ENCODE measurements at regions not wholly inside any gene's neighbourhood (a gene's known extent, or its start where the extent isn't known, plus 50 kb on each side); places are given as distances from the start of the nearest gene placed in this dataset.
A peak's percentile ranks its signal among the peaks of the same experiment; 100 is the strongest.

- DNase-seq = no peak
These were observed 108.4 kb upstream of the RASGRP1 start for GRCh38 chr15:38672814-38673670.

DNA sequence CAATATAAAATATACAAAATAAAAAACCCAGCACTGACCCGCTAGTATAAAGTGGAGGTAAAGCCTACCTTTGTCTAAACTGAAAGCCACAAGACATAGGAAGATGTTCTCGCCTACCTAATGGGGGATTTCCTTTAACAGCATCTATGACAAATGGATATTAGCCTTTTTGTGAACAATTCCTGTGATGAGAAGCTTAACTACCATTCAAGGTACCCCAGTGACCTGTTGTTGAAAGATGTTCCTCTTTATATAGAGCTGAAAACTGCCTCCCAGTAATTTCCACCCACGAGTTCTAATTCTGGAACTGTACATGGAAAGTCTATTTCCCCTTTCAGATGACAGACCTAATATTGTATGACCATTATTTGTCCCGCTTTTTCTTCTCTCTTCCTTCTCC is 109.8 kb upstream of the RASGRP1 start:
- no peak for DNase-seq

DNA sequence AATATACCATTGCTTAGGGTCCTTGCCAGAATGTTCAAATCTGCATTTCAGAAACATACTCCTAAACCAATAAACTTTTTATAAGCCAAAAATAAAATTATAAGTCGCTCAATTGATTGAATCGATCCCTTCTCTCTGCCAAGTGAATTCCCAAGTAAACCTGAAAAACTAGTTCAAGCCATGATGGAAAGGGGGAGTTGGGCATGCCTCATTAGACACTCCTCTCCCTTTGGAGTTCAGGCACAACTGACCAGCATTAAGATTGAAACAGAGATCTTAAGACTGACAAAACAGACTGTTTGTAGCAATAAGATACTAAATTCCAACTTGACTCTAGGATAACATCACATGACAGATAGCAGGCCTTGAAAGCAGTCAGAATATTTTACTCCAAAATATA is 113.7 kb upstream of the RASGRP1 start:
- no peak for DNase-seq

DNA sequence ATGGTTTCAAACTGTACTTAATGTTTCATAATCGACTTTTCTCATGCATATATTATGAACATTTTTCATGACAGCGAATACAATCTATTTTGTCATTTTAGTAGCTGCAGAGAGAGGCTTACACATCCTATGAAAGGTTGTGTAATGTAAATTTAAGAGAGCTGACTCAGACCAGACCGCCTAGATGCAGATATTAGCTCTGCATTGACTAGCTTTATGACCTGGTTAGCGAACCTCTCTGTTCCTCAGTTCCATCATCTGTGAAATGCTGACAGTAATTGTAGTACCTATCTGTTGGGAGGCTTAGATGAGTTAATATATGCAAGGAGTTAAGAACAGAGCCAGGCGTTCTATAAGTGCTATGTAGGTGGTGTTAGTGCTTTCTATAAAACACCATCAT is 116.2 kb upstream of the RASGRP1 start:
- no peak for DNase-seq

DNA sequence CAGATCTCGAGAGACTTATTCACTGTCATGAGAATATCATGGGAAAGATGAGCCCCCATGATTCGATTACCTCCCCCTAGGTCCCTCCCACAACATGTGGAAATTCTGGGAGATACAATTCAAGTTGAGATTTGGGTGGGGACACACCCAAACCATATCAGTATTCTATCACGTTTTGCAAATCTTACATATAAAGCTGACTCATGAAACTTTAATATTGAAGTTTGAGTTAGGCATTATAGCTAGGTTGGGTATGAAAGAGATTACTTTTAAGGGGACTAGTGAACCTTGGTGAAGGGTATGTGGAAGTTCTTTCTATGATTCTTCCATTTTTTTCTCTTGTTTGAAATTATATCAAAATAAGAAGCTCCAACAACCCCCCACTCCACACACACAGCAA is 117.7 kb upstream of the RASGRP1 start:
- no peak for DNase-seq

GRCh38 chr15:38682861-38683260 is 118.2 kb upstream of the RASGRP1 start:
- no peak for DNase-seq

GRCh38 chr15:38683382-38684242 is 119.0 kb upstream of the RASGRP1 start:
- peak; percentile 16 for DNase-seq

DNA sequence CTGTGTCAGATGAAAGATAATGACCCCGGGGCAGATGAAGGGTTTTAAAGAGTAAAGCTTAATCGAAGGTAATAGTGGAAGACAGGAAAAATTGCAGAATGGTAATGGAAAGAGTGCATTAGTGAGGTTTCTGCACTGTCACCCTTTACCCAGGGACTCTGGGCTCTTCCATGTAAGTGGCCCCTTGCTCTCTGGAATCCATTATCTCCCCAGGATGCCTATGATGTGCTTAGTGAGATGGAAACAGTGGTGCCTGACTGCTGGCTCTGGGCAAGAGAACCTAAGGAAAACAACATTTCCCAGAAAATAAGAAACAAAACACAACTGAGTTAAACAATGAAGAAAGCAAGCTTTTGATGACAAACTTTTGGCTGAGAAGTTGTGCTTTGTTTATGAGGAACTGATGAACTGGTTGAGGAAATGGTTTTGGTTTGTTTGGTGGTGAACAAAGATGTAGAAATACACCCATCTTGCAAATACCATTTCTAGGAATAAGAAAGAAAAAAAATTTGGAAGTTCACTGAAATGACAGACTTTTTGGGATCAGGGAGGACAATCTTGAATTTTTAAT is 119.9 kb upstream of the RASGRP1 start:
- no peak for DNase-seq

DNA sequence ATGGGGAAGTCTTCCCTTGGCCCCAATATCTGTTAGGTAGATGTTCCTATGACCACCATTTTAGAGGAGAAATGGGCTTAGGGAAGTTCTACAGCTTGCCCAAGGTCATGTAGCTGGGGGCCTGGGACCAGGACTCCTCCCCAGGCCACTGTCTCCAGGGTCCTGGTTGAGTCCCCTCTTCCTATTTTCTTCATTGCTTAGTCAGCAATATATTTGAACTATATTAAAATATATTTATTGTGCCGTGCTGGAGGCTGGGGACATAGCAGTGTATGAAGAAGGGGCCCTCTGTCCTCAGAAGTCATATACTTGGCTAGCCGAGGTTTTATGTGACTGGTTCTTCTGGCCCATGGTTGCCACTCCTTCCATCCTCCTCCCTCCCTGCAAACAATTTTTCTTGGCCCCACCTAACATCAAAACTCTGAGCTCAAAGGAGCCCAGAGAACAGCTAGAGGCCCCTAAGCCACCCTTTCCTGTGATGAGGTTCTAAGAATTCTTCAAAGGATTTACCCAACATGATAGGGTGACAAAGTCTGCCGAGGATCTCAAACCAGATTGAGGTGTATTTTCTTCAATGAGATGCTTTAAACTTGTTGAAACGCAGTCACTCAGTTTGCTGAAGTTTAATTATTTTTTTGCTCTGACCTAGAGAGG is 121.2 kb upstream of the RASGRP1 start:
- no peak for DNase-seq

- no peak for DNase-seq
These were observed 122.7 kb upstream of the RASGRP1 start for GRCh38 chr15:38687340-38687739.

DNA sequence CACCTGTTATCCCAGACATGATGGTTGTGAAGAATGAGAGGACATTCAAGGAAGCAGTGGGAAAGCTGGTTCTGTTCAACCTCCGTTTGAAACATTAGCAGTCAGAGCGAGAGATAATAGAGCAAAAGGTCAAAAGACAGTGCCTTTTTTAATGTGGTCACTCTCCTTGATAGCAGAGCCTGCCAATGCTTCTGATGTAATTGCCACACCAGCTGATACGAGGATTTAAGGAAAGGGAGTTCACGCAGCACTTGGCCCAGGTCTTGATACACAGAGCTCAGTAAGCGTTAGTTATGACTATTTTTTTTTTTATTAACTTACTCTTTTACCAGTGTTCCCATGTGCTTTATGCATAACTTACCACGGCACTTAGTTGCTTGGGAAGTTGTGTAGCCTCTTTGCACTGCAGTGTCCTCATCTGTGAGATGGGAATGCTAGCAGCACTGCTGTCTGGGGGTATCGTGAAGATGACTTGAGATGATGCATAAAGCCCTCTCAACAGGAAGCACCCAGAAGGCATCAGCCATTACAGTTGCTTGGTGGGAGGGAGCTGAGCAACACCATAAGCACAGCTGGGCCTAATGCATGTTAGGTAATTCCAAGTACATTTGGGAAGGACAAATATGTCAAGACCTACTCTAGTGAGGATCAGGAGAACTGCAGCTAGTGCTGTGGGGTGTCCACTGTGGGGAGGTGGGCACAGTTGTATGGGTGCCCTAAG is 123.3 kb upstream of the RASGRP1 start:
- no peak for DNase-seq

DNA sequence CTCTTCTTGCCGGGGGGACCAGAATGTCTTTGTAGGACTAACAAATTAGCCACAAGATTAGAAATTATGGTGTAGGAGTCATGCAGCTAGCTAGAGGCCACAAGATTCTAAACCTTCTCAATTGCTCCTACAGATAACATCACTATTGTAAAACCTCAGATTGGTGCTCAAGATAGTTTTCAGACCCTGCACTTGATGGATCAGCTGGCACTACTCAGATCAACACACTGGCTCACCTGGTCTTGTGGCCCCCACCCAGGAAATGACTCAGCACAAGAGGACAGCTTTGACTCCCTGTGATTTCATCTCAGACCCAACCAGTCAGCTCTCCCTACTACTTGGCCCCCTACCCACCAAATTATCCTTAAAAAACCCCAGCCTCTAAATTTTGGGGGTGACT is 124.1 kb upstream of the RASGRP1 start:
- DNase-seq = no peak

DNA sequence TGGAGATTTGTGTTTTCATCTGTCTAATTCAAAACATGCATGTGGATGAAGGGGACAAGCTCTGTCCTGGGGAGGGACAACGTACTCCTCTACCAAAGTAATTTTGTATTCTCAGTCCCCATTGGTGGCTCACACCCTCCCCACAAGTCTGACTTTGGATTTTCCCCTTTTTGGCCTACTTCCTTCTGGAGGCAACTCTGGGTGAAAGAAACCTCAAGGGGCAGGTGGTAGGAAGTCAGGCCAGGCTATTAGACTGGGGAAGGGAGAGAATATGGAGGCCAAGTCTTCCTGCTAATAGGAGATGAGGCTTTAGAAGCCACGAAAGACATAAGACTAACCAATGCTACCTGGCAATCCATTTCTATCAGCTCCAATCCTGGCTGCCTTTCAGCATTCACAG is 124.9 kb upstream of the RASGRP1 start:
- no peak for DNase-seq

DNA sequence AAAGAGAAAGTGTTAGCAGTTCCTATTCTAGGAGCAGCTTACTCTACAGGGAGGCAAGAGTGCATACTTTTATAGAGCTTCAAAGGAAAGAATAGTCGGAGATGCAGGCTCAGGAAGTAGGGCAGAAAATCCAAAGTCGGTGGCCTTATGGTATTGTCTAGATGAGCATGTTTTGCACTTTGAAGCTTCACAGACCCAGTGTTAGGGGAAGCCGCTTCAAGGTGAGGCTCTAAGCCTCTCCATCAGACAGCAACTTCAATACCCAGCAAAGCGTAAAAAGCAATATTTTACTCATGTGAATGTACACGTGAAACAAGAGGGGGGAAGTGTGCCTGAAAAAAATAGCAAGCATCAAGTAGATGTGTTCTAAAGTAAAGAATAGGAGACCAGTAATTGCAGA is 125.6 kb upstream of the RASGRP1 start:
- no peak for DNase-seq

GRCh38 chr15:38690719-38691332 is 126.2 kb upstream of the RASGRP1 start:
- no peak for DNase-seq

DNA sequence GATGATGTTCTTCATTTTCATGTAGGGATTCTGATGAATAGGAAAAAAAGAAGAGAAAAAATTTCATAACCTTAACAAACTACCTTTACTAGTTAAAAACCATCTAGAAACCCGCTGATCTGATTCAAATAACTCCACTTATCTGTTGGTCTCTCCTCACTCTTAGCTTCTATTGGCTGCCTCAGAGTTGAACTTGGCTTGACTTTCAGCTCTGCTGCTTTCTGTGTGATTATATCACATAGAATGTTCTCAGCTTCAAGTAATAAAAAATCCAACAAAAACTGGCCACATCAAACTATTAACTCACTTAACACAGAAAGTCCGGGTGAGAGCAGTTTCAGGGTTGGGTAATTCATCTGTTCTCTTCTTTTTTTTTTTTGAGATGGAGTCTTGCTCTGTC is 126.8 kb upstream of the RASGRP1 start:
- no peak for DNase-seq

DNA sequence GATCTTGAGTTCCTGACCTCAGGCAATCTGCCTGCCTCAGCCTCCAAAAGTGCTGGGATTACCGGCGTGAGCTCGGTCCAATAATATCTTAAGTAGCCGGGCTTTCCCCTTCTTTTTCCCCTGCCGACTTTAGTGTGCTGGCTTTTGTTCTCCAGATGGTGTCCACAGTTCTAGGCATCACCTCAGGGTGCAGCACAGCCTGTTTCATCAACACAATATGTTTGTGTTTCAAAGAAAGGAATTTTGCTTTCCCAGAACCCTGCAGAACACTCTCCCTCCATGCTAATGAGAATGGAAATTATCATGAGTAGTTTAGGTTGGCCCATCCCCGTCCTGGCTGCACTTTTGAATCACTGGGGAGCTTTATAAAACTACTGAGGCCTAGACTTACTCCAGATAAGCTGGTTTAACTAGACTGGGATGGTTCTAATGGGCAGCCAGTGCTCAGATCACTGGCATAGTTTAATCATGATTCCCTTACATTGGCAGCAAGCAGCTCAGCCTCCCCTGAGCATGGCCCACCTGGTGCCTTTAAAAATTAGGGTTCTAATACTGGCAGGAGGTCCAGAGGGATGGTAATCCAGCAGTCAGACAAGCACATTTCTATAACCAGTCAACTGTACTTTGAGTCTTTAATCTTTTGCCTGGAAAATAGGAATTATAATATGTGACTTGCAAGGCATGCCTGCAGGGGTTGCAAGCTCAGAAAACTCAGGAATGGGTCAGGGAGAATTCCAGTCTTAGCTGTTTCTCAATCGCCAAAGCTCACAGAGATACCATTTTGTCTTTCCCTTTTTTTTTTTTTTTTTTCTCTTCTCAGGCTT is 127.6 kb upstream of the RASGRP1 start:
- DNase-seq = no peak

DNA sequence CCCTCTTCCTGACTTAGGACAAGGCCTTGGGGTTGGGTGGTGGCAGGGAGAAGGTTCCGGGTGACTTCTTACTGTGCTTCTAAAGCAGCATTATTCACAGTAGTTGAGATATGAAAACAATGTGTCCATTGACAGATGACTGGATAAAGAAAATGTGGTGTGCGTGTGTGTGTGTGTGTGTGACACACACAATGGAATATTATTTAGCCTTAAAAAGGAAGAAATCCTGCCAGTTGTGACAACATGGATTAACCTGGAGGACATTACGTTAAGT is 128.1 kb upstream of the RASGRP1 start:
- DNase-seq = no peak

- no peak for DNase-seq
These were observed 130.9 kb upstream of the RASGRP1 start for GRCh38 chr15:38695249-38696108.

GRCh38 chr15:38696109-38696727 is 131.6 kb upstream of the RASGRP1 start:
- DNase-seq = no peak
